H9 (cell line): ENCODE measurements at regions not wholly inside any gene's neighbourhood (a gene's known extent, or its start where the extent isn't known, plus 50 kb on each side); places are given as distances from the start of the nearest gene placed in this dataset.

Source experiments
- DNase-seq: peaks from one replicate; pipeline ENCODE4 v3.0.0-alpha.2; 2017
- H2AFZ ChIP-seq: one replicate; pipeline ENCODE4 v1.6.1; 2013; ENCODE audit warnings: mild to moderate bottlenecking, low read length, control low read depth, moderate library complexity
- H2AK5ac ChIP-seq: 2 replicates; pipeline ENCODE4 v1.6.1; 2013; ENCODE audit warnings: low read length, control low read depth, mixed read lengths; ENCODE audit not compliant: insufficient read length
- H2BK120ac ChIP-seq: one replicate; pipeline ENCODE4 v1.6.1; 2013; ENCODE audit warnings: low read depth, mild to moderate bottlenecking, low read length, control low read depth, inconsistent platforms; ENCODE audit not compliant: poor library complexity, severe bottlenecking
- H2BK12ac ChIP-seq: 2 replicates; pipeline ENCODE4 v1.6.1; 2013; ENCODE audit warnings: low read length, control low read depth, mixed read lengths, low read depth; ENCODE audit not compliant: insufficient read length
- H2BK15ac ChIP-seq: 2 replicates; pipeline ENCODE4 v1.6.1; 2013; ENCODE audit warnings: low read depth, low read length, control low read depth
- H2BK20ac ChIP-seq: one replicate; pipeline ENCODE4 v1.6.1; 2013; ENCODE audit warnings: low read depth, mild to moderate bottlenecking, low read length, control low read depth, inconsistent platforms; ENCODE audit not compliant: poor library complexity, severe bottlenecking
- H2BK5ac ChIP-seq: 2 replicates; pipeline ENCODE4 v1.6.1; 2013; ENCODE audit warnings: low read length, control low read depth, mixed read lengths; ENCODE audit not compliant: insufficient read length
- H3K14ac ChIP-seq: 2 replicates; pipeline ENCODE4 v1.6.1; 2013; ENCODE audit warnings: low read length, control low read depth; ENCODE audit not compliant: insufficient read depth
- H3K18ac ChIP-seq: 2 replicates; pipeline ENCODE4 v1.6.1; 2013; ENCODE audit warnings: low read depth, mild to moderate bottlenecking, mixed read lengths, low read length, control low read depth; ENCODE audit not compliant: insufficient read length
- H3K23ac ChIP-seq: 2 replicates; pipeline ENCODE4 v1.6.1; 2013; ENCODE audit warnings: low read length, control low read depth, mixed read lengths, low read depth; ENCODE audit not compliant: insufficient read length
- H3K23me2 ChIP-seq: 2 replicates; pipeline ENCODE4 v1.6.1; 2013; ENCODE audit warnings: low read depth, mild to moderate bottlenecking, mixed read lengths, low read length, control low read depth; ENCODE audit not compliant: insufficient read length, poor library complexity, severe bottlenecking
- H3K27ac ChIP-seq: 2 replicates; pipeline ENCODE4 v1.5.1; 2013; ENCODE audit warnings: low read length, control low read depth, mixed read lengths, low read depth; ENCODE audit not compliant: insufficient read length
- H3K27me3 ChIP-seq: 2 replicates; pipeline ENCODE4 v1.6.1; 2013; ENCODE audit warnings: low read length, control low read depth, inconsistent platforms; ENCODE audit not compliant: insufficient read depth
- H3K4ac ChIP-seq: 2 replicates; pipeline ENCODE4 v1.6.1; 2013; ENCODE audit warnings: low read depth, mild to moderate bottlenecking, control low read depth, inconsistent platforms, low read length, moderate library complexity
- H3K4me1 ChIP-seq: 2 replicates; pipeline ENCODE4 v1.6.1; 2013; ENCODE audit warnings: low read length, control low read depth, inconsistent platforms; ENCODE audit not compliant: insufficient read depth
- H3K4me2 ChIP-seq: 2 replicates; pipeline ENCODE4 v1.6.1; 2013; ENCODE audit warnings: low read length, control low read depth, mixed read lengths; ENCODE audit not compliant: insufficient read length, insufficient read depth
- H3K56ac ChIP-seq: 2 replicates; pipeline ENCODE4 v1.6.1; 2013; ENCODE audit warnings: low read depth, mild to moderate bottlenecking, mixed read lengths, low read length, control low read depth; ENCODE audit not compliant: insufficient read length
- H3K79me1 ChIP-seq: 2 replicates; pipeline ENCODE4 v1.6.1; 2013; ENCODE audit warnings: low read depth, mild to moderate bottlenecking, moderate library complexity, low read length, control low read depth, inconsistent platforms; ENCODE audit not compliant: insufficient read depth, poor library complexity, severe bottlenecking
- H3K79me2 ChIP-seq: 2 replicates; pipeline ENCODE4 v1.6.1; 2013; ENCODE audit warnings: low read length, control low read depth, inconsistent platforms; ENCODE audit not compliant: insufficient read depth
- H3K9ac ChIP-seq: 2 replicates; pipeline ENCODE4 v1.6.1; 2013; ENCODE audit warnings: low read length, control low read depth, mixed read lengths; ENCODE audit not compliant: insufficient read length; ENCODE audit errors: extremely low read depth
- H3K9me3 ChIP-seq: one replicate; pipeline ENCODE4 v1.6.1; 2013; ENCODE audit warnings: low read depth, low read length, inconsistent platforms; ENCODE audit not compliant: control insufficient read depth
- H3T11ph ChIP-seq: one replicate; pipeline ENCODE4 v1.6.1; 2013; ENCODE audit warnings: mild to moderate bottlenecking, low read length, control low read depth, inconsistent platforms
- H4K20me1 ChIP-seq: one replicate; pipeline ENCODE4 v1.6.1; 2013; ENCODE audit not compliant: control insufficient read depth, insufficient read length, insufficient read depth
- H4K5ac ChIP-seq: 2 replicates; pipeline ENCODE4 v1.6.1; 2013; ENCODE audit warnings: low read depth, mild to moderate bottlenecking, mixed read lengths, low read length, control low read depth; ENCODE audit not compliant: insufficient read length
- H4K8ac ChIP-seq: replicated peaks from 2 replicates; pipeline ENCODE4 v1.6.1; 2013; ENCODE audit warnings: low read length, control low read depth, mixed read lengths, low read depth; ENCODE audit not compliant: insufficient read length
- H4K91ac ChIP-seq: 2 replicates; pipeline ENCODE4 v1.6.1; 2013; ENCODE audit warnings: low read depth, mild to moderate bottlenecking, moderate library complexity, mixed read lengths, low read length, control low read depth; ENCODE audit not compliant: insufficient read length
- H3K27ac Mint-ChIP-seq, 3 experiments: 2 replicates in 2 of 3; 3 replicates in 1 of 3; pipeline ENCODE4 v1.8.0; 2020 to 2021; ENCODE audit warnings: mixed read lengths in 3 of 3, mild to moderate bottlenecking in 1 of 3, moderate library complexity in 1 of 3
- H3K27me3 Mint-ChIP-seq: 2 replicates; pipeline ENCODE4 v1.8.0; 2021; ENCODE audit warnings: low read depth, mild to moderate bottlenecking, moderate library complexity, mixed read lengths
- H3K36me3 Mint-ChIP-seq, 3 experiments: 2 replicates in 2 of 3; 3 replicates in 1 of 3; pipeline ENCODE4 v1.8.0; 2020 to 2021; ENCODE audit warnings: low read depth in 3 of 3, mixed read lengths in 3 of 3; ENCODE audit not compliant: insufficient read depth in 1 of 3
- H3K4me1 Mint-ChIP-seq, 2 experiments: 2 replicates each; pipeline ENCODE4 v1.8.0; 2020; ENCODE audit warnings: mixed read lengths in 2 of 2
- H3K4me3 Mint-ChIP-seq, 2 experiments: 2 replicates in 1 of 2; 3 replicates in 1 of 2; pipeline ENCODE4 v1.8.0; 2020 to 2021; ENCODE audit warnings: mild to moderate bottlenecking in 2 of 2, mixed read lengths in 2 of 2, moderate library complexity in 1 of 2
- H3K9me3 Mint-ChIP-seq, 2 experiments: 2 replicates in 1 of 2; 3 replicates in 1 of 2; pipeline ENCODE4 v1.8.0; 2020; ENCODE audit warnings: mild to moderate bottlenecking in 2 of 2, mixed read lengths in 2 of 2, moderate library complexity in 1 of 2
- WGBS: extraction: QIAGEN DNeasy Blood & Tissue Kit; methylation state at CpG from one replicate; pipeline ENCODE4 v1.1.7; 2013; ENCODE audit warnings: missing lambda C conversion rate, low lambda C conversion rate, mixed read lengths; ENCODE audit not compliant: insufficient read length; ENCODE audit errors: extremely low coverage; 5-methylcytosine and 5-hydroxymethylcytosine counted together
- TF ChIP-seq, protein P1 (sequence below): fragments of 200-600 bp; sonication (generic); conservative IDR thresholded peaks from 3 replicates; pipeline ENCODE4 v1.8.0; 2021; ENCODE audit warnings: antibody characterized with exemption, mild to moderate bottlenecking

DNA sequence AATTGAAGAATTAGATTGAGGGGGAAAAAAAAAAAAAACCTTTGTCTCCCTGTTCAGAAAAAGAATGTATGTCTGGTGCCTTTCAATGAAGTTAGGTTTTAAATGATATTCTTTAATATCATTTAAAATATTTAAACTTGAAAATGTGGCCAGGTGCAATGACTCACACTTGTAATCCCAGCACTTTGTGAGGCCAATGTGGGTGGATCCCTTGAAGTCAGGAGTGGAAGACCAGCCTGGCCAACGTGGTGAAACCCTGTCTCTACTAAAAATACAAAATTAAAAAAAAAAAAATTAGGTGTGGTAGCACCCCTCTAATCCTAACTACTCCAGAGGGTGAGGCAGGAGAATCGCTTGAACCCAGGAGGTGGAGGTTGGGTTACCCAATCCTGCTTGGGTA, 111.1 kb upstream of the RASA1 start:
- Histone ChIP-seq H3K4ac (no peak overlapping the region), H2AK5ac (no peak overlapping the region), H3K9me3 (no peaks in the 10 kb centered on the region), H4K5ac (no peak overlapping the region), H3K79me1 (no peaks in the 10 kb centered on the region), H3K79me2 (no peaks in the 10 kb centered on the region), H3K23ac (no peak overlapping the region), H3K23me2 (no peaks in the 10 kb centered on the region), H2BK120ac (no peak overlapping the region), H3T11ph (no peak overlapping the region), H2BK5ac (no peak overlapping the region), H3K27me3 (no peaks in the 10 kb centered on the region), H2BK12ac (no peak overlapping the region), H3K56ac (no peak overlapping the region), H4K91ac (no peak overlapping the region), H2BK20ac (no peak overlapping the region), H3K4me1 (no peaks in the 10 kb centered on the region), H2BK15ac (no peak overlapping the region), H4K20me1 (no peaks in the 10 kb centered on the region), H3K18ac (no peak overlapping the region), H3K4me2 (no peak overlapping the region), H3K14ac (no peak overlapping the region), H3K9ac (no peak overlapping the region), H2AFZ (no peak overlapping the region), H4K8ac (no peak overlapping the region), H3K27ac (no peak overlapping the region)
- Mint-ChIP-seq H3K9me3 (no peaks in the 10 kb centered on the region), H3K27me3 (no peaks in the 10 kb centered on the region), H3K36me3 (no peaks in the 10 kb centered on the region), H3K27ac (no peak overlapping the region), H3K4me3 (no peak overlapping the region), H3K4me1 (no peaks in the 10 kb centered on the region; a peak in 1 of 4 replicates)
- no peak for DNase-seq
- TF ChIP-seq, protein P1, sequence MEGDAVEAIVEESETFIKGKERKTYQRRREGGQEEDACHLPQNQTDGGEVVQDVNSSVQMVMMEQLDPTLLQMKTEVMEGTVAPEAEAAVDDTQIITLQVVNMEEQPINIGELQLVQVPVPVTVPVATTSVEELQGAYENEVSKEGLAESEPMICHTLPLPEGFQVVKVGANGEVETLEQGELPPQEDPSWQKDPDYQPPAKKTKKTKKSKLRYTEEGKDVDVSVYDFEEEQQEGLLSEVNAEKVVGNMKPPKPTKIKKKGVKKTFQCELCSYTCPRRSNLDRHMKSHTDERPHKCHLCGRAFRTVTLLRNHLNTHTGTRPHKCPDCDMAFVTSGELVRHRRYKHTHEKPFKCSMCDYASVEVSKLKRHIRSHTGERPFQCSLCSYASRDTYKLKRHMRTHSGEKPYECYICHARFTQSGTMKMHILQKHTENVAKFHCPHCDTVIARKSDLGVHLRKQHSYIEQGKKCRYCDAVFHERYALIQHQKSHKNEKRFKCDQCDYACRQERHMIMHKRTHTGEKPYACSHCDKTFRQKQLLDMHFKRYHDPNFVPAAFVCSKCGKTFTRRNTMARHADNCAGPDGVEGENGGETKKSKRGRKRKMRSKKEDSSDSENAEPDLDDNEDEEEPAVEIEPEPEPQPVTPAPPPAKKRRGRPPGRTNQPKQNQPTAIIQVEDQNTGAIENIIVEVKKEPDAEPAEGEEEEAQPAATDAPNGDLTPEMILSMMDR = no peak
- WGBS = no CpG with 5 or more reads among the region's 2 CpGs
